ENCODE measurements at regions not wholly inside any gene's neighbourhood (a gene's known extent, or its start where the extent isn't known, plus 50 kb on each side); places are given as distances from the start of the nearest gene placed in this dataset.

GRCh38 chr10:104516986-104517385, 124.1 kb upstream of the SORCS3 start (continued):
- TF ChIP-seq EGR1 (IDR thresholded peaks at IDR 0.05; ENCODE audit: borderline replicate concordance, low read depth, low read length) (no peak), USF2 (IDR thresholded peaks at IDR 0.05; ENCODE audit: low read length) (no peak), TCF12 (IDR thresholded peaks at IDR 0.05; ENCODE audit: low read depth, low read length) (no peak)
